ENCODE measurements at regions not wholly inside any gene's neighbourhood (a gene's known extent, or its start where the extent isn't known, plus 50 kb on each side); places are given as distances from the start of the nearest gene placed in this dataset.

- TF ChIP-seq CTCF (IDR thresholded peaks at IDR 0.05; ENCODE audit: insufficient read depth, low read depth, low read length), result no peak
- H3K4me3 ChIP-seq (ENCODE audit: low read depth, low read length), result no peak overlapping the region
- DNase-seq (ENCODE audit: low read depth), result peak; percentile 61
Observed at GRCh38 chr9:85884256-85884655, 56.7 kb upstream of the NAA35 start.

GRCh38 chr9:85890962-85891361 lies 50.0 kb upstream of the NAA35 start:
- TF ChIP-seq CTCF (IDR thresholded peaks at IDR 0.05; ENCODE audit: insufficient read depth, low read depth, low read length), result no peak
- H3K4me3 ChIP-seq (ENCODE audit: low read depth, low read length), result no peak overlapping the region
- no peak for DNase-seq (ENCODE audit: low read depth)

All from fibroblast of villous mesenchyme (primary cell).